Tibial artery (tissue), 4 donors: ENCODE measurements at regions not wholly inside any gene's neighbourhood (a gene's known extent, or its start where the extent isn't known, plus 50 kb on each side); places are given as distances from the start of the nearest gene placed in this dataset.

Source experiments
- DNase-seq, 2 donors: peaks; one replicate each; pipeline ENCODE4 v3.0.0-alpha.2; 2019
- H3K27ac ChIP-seq, 2 donors: fragments of 200-600 bp; sonication (generic) in 1 of 2; 1 replicate in 1 of 2; 2 replicates in 1 of 2; pipeline ENCODE4 v1.5.1; 2018 to 2019; ENCODE audit warnings: mild to moderate bottlenecking in 1 of 2
- H3K27me3 ChIP-seq, 2 donors: fragments of 200-600 bp; sonication (generic) in 1 of 2; one replicate each; pipeline versions ENCODE4 v1.5.1 to v1.6.0; 2016 to 2019
- H3K36me3 ChIP-seq, 3 donors: fragments of 200-600 bp; sonication (generic) in 2 of 3; one replicate each; pipeline ENCODE4 v1.5.1; 2016 to 2019; ENCODE audit warnings: mild to moderate bottlenecking in 2 of 3
- H3K4me1 ChIP-seq, 4 donors: fragments of 200-600 bp; sonication (generic) in 2 of 4; 1 replicate in 3 of 4; 2 replicates in 1 of 4; pipeline ENCODE4 v1.5.1; 2016 to 2019
- H3K4me3 ChIP-seq, 2 donors: fragments of 200-600 bp; sonication (generic) in 1 of 2; 1 replicate in 1 of 2; 2 replicates in 1 of 2; pipeline ENCODE4 v1.5.1; 2018 to 2019; ENCODE audit warnings: mild to moderate bottlenecking in 2 of 2
- H3K9me3 ChIP-seq, 3 donors: fragments of 200-600 bp; sonication (generic) in 1 of 3; one replicate each; pipeline ENCODE4 v1.5.1; 2016 to 2019
- intact Hi-C: fragments of 100-400 bp; cut with DNase I; formaldehyde crosslinking; loops from one replicate; pipeline ENCODE4 v1.15.0; 2023; ENCODE audit warnings: low total_unique reads
- TF ChIP-seq, protein P1 (sequence below), 2 experiments: fragments of 200-600 bp in 1 of 2; fragments of 450-650 bp in 1 of 2; IDR thresholded peaks; one replicate each; pipeline ENCODE4 v1.5.1; 2017 to 2019; ENCODE audit warnings: antibody characterized with exemption in 2 of 2, mild to moderate bottlenecking in 1 of 2, moderate library complexity in 1 of 2

GRCh38 chr1:181948372-181948771 lies 113.1 kb downstream of the ZNF648 start:
- Histone ChIP-seq H3K4me3 (no peak overlapping the region), H3K27me3 (no peaks in the 10 kb centered on the region), H3K27ac (no peak overlapping the region), H3K4me1 (no peaks in the 10 kb centered on the region), H3K9me3 (peaks cover 0 to 7% (median 0%) of the 10 kb centered on the region in 3 donors), H3K36me3 (no peaks in the 10 kb centered on the region)
- TF ChIP-seq, protein P1, sequence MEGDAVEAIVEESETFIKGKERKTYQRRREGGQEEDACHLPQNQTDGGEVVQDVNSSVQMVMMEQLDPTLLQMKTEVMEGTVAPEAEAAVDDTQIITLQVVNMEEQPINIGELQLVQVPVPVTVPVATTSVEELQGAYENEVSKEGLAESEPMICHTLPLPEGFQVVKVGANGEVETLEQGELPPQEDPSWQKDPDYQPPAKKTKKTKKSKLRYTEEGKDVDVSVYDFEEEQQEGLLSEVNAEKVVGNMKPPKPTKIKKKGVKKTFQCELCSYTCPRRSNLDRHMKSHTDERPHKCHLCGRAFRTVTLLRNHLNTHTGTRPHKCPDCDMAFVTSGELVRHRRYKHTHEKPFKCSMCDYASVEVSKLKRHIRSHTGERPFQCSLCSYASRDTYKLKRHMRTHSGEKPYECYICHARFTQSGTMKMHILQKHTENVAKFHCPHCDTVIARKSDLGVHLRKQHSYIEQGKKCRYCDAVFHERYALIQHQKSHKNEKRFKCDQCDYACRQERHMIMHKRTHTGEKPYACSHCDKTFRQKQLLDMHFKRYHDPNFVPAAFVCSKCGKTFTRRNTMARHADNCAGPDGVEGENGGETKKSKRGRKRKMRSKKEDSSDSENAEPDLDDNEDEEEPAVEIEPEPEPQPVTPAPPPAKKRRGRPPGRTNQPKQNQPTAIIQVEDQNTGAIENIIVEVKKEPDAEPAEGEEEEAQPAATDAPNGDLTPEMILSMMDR (IDR thresholded peaks at IDR 0.05), result no peak
- intact Hi-C loops, result no loop called here
- no peak for DNase-seq

DNA sequence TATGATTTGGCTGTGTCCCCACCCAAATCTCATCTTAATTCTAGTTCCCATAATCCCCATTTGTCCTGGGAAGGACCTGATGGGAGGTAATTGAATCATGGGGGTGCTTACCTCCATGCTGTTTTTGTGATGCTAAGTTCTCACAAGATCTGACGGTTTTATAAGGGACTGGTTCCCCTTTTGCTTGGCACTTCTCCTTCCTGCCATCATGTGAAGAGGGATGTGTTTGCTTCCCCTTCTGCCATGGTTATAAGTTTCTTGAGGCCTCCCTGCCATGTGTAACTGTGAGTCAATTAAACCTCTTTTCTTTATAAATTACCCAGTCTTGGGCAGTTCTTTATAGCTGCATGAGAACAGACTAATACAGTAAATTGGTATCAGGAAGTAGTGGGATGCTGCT lies 114.1 kb downstream of the ZNF648 start:
- H3K36me3 ChIP-seq, result no peaks in the 10 kb centered on the region
- intact Hi-C loops, result no loop called here
- H3K4me1 ChIP-seq, result no peaks in the 10 kb centered on the region
- TF ChIP-seq, protein P1 (IDR thresholded peaks at IDR 0.05), result no peak
- H3K4me3 ChIP-seq, result no peak overlapping the region
- H3K27me3 ChIP-seq, result no peaks in the 10 kb centered on the region
- no peak overlapping the region for H3K27ac ChIP-seq
- no peak for DNase-seq
- H3K9me3 ChIP-seq, result peaks cover 0 to 7% (median 0%) of the 10 kb centered on the region in 3 donors

- intact Hi-C loops, result no loop called here
- no peak overlapping the region for H3K4me3 ChIP-seq
Observed at GRCh38 chr1:181936768-181937581, 124.5 kb downstream of the ZNF648 start.

DNA sequence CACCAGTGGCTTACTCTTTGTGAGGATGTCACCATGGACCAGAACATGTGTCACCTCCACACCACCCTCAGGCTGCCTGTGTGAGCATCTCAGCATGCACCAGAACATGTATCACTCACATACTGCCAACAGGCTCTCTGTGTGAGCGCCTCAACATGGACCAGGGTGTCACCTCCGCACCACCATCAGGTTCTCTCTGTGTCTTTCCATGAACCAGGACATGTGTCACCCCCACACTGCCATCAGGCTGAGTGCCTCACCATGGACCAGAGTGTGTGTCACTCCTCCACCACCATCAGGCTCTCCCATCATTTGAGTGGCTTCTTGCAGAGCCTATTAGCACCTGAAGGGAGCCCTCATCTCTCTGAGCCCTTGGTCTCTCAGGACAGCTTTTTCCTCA lies 125.2 kb downstream of the ZNF648 start:
- intact Hi-C loops, result no loop called here
- Histone ChIP-seq H3K9me3 (no peaks in the 10 kb centered on the region), H3K4me3 (no peak overlapping the region), H3K4me1 (no peaks in the 10 kb centered on the region), H3K27ac (no peak overlapping the region), H3K27me3 (no peaks in the 10 kb centered on the region), H3K36me3 (no peaks in the 10 kb centered on the region)
- no peak for DNase-seq
- TF ChIP-seq, protein P1 (IDR thresholded peaks at IDR 0.05), result no peak

More at GRCh38 chr1:181936768-181937581, 124.5 kb downstream of the ZNF648 start:
- TF ChIP-seq, protein P1 (IDR thresholded peaks at IDR 0.05), result peak in 1 of 2 experiments; percentile 7
- no peaks in the 10 kb centered on the region for H3K9me3 ChIP-seq
- H3K4me1 ChIP-seq, result no peaks in the 10 kb centered on the region
- no peaks in the 10 kb centered on the region for H3K27me3 ChIP-seq
- no peak for DNase-seq
- no peaks in the 10 kb centered on the region for H3K36me3 ChIP-seq
- H3K27ac ChIP-seq, result no peak overlapping the region

DNA sequence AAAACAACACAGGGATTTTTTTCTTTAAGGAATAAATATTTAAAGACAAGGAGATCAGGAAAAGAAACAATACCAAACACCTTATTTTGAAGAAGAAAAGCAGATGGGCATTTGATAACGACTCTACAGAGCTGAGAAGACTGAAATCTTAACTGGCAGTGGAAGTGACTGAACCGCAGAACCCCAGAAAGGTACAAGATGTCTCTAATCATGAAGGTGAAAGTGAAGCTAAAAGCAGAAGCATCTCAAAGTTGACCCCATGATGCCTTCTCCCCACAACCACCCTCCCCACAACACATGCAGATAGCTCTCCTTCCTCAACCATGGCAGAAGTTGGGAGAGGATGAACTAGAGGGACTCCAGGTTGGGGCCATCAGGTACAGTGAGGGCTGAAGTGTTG lies 129.6 kb downstream of the ZNF648 start:
- TF ChIP-seq, protein P1 (IDR thresholded peaks at IDR 0.05), result no peak
- DNase-seq, result no peak
- intact Hi-C loops, result no loop called here
- H3K36me3 ChIP-seq, result no peaks in the 10 kb centered on the region
- H3K4me1 ChIP-seq, result no peaks in the 10 kb centered on the region
- no peak overlapping the region for H3K27ac ChIP-seq
- H3K4me3 ChIP-seq, result no peak overlapping the region
- no peaks in the 10 kb centered on the region for H3K9me3 ChIP-seq
- H3K27me3 ChIP-seq, result no peaks in the 10 kb centered on the region
